NCI-H345 (cell line): ENCODE measurements at regions not wholly inside any gene's neighbourhood (a gene's known extent, or its start where the extent isn't known, plus 50 kb on each side); places are given as distances from the start of the nearest gene placed in this dataset.
A peak's percentile ranks its signal among the peaks of the same experiment; 100 is the strongest.
"Not testable (repeated sequence)": the region's sequence is repeated elsewhere in the genome, so short reads cannot be mapped to it uniquely, and the experiment has no call there.

Source experiments
- DNase-seq: peaks from one replicate; lab custom pipeline; 2025; lab: John Stamatoyannopoulos, UW

DNA sequence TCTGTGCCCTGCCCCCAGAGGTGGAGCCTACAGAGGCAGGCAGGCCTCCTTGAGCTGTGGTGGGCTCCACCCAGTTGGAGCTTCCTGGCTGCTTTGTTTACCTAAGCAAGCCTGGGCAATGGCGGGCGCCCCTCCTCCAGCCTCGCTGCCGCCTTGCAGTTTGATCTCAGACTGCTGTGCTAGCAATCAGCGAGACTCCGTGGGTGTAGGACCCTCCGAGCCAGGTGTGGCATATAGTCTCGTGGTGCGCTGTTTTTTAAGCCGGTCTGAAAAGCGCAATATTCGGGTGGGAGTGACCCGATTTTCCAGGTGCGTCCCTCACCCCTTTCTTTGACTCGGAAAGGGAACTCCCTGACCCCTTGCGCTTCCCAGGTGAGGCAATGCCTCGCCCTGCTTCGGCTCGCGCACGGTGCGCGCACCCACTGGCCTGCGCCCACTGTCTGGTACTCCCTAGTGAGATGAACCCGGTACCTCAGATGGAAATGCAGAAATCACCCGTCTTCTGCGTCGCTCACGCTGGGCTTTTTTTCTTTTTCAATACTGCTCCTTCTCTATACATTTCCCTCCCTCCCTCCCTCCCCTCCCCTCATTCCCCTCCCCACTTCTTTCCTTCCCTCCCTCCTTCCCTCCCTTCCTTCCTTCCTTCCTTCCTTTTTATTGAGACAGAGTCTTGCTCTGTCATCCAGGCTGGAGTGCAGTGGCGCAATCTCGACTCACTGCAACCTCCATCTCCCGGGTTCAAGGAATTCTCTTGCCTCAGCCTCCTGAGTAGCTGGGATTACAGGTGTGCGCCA lies 197.1 kb upstream of the TBL1XR1 start:
- DNase-seq: not testable (repeated sequence)

GRCh38 chr3:177396733-177397132 lies 199.5 kb upstream of the TBL1XR1 start:
- DNase-seq: no peak

DNA sequence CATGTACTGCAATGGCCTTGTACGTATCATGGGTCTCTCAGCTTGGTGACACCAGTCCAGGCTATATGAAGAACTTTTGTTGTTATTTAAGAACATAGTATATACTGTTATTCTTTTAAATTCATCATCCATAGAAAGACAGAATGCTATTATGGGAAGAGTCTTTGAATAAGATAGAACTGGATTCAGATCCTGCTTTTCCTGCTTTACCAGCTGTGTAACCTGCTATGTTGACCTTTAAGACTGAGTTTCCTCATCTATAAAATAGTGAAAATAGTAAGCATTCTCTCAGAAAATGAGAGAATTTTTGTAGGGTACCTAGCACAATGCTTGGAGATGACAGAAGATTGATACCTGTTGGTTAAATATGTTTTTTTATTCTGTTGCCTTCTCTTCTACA lies 204.1 kb upstream of the TBL1XR1 start:
- no peak for DNase-seq

GRCh38 chr3:177402533-177402932 lies 205.3 kb upstream of the TBL1XR1 start:
- DNase-seq: no peak

GRCh38 chr3:177405191-177405672 lies 207.9 kb upstream of the TBL1XR1 start:
- no peak for DNase-seq

DNA sequence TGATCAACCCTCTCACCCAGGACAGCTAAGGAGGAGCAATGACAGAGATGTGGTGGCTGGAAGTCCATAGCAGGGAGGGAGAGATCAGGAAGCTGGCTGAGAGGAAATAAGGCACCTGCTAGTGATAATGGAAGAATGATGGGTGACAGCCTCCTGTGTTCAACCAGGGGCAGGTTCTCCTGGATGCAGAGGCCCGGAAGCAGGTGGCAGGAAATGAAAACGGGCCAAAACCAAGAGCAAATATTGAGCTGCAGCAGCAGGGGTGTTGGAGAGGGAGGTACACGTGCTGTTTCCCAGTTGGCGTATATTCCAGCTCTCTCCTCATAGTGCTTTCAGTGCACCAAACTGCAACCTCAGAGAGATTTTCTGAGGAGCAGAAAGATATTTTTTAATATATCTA lies 213.4 kb upstream of the TBL1XR1 start:
- peak; percentile 90 for DNase-seq

DNA sequence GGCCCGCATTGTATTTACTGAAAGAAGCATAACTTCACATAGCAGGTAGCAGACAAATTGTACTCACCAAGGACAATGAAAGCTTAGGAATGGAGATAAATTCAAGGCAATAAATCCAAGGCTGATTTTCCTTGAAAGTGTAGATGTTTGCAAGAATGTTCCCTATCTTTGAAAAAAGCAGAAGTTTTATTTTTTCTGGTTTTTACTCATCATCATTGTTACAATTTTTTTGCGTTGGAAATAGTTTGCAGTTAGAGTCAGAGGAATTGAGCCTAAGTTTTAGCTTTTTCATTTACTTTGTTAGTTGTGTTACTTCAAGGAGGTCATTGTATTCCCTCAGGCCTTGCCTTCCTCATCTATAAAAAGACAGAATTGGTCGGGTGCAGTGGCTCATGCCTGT lies 213.9 kb upstream of the TBL1XR1 start:
- no peak for DNase-seq

- DNase-seq: not testable (repeated sequence)
Measured at GRCh38 chr3:177412677-177413170, 215.4 kb upstream of the TBL1XR1 start.

- no peak for DNase-seq
Measured at GRCh38 chr3:177414093-177414492, 216.8 kb upstream of the TBL1XR1 start.

GRCh38 chr3:177418787-177419186 lies 221.5 kb upstream of the TBL1XR1 start:
- DNase-seq: no peak

- no peak for DNase-seq
Measured at GRCh38 chr3:177419904-177420601, 222.8 kb upstream of the TBL1XR1 start.

- DNase-seq: no peak
Measured at GRCh38 chr3:177420651-177421480, 223.6 kb upstream of the TBL1XR1 start.

- DNase-seq: no peak
Measured at GRCh38 chr3:177421481-177421785, 224.2 kb upstream of the TBL1XR1 start.

DNA sequence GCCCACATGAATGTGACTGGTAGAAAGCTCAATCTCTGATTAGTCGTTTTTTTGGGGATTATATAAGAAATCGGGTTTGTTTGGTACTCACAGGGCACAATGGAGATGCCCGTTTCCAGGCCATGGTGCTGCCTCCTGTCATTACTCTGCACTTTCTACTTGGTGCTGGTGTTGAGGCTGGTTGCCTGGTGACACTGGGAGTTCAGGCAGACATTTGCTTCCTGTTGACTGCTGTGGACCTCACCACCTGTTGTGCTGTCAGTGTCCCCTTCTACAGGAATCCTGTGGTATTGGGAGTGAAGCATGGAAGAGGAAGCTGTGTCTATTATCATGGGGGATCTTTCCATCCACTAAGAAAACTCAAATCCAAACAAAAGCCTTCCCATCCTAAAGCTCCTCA lies 227.2 kb upstream of the TBL1XR1 start:
- DNase-seq: no peak

- DNase-seq: no peak
Measured at GRCh38 chr3:177425042-177425441, 227.8 kb upstream of the TBL1XR1 start.

GRCh38 chr3:177426106-177426877 lies 229.0 kb upstream of the TBL1XR1 start:
- no peak for DNase-seq

DNA sequence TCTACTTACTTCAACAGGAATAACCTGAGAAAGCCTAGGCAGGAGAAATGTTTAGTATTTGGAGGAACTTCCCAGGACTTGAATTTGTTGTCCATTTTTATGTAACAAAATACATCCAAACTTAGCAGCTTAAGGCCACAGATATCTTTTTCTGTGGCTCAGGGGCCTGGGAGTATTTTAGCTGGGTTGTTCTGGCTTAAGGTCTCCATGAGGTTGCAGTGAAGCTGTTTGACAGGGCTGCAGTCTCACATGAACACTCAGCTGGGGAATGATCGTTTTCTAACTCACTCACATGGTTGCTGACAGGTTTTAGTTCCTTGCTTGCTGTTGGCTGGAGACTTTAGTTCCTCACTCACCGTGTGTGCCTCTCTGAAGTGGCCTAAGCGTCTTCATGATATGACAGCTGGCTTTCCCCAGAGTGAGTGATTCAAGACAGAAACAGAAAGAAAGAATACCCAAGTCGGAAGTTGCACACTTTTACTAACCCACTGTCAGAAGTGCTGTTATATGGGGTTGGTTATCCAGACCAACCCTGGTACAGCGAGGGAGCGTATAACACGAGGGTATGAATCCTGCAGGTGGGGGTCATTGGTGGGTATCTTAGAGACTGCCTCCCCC lies 229.7 kb upstream of the TBL1XR1 start:
- no peak for DNase-seq

DNA sequence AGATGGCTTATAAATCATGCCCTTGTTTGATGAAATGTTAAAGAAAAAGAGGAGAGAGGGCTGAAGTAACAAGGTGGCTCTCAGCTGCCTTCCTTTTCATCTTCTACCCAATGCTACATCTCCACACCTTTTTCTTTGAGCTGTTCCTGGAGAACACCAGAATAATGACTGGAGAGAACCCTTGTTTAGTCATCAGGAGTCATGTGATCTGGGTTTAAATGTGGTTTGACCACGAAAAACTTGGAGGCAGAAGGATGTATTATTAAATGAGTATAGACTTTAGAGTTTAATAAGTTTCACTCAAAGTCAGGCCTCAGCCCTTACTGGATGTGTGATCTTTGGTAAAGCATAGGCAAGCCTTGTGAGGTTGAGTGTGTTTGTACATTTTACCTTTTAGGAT lies 230.3 kb upstream of the TBL1XR1 start:
- no peak for DNase-seq

- DNase-seq: no peak
Measured at GRCh38 chr3:177429079-177429478, 231.8 kb upstream of the TBL1XR1 start.

DNA sequence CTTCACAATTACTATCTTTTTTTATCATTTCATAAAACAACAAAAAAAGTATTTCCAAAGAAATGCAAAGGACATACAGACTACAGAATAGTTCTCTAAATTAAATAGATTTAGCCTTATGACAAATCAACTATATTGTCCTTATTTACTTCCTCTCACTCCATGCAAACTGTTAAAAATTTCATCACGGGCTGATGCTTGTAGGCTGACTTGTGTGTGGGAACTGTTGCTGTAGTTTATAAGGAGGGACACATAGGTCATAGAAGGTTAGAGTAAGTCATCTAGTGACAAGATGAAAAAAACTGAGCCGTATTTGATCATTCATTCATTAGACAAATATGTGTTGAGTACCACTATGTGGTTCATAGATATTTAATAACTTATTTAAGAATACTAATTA lies 232.5 kb upstream of the TBL1XR1 start:
- no peak for DNase-seq

GRCh38 chr3:177430653-177431052 lies 233.4 kb upstream of the TBL1XR1 start:
- no peak for DNase-seq
